ENCODE measurements at regions not wholly inside any gene's neighbourhood (a gene's known extent, or its start where the extent isn't known, plus 50 kb on each side); places are given as distances from the start of the nearest gene placed in this dataset.
"Not testable (repeated sequence)": the region's sequence is repeated elsewhere in the genome, so short reads cannot be mapped to it uniquely, and the experiment has no call there.

DNA sequence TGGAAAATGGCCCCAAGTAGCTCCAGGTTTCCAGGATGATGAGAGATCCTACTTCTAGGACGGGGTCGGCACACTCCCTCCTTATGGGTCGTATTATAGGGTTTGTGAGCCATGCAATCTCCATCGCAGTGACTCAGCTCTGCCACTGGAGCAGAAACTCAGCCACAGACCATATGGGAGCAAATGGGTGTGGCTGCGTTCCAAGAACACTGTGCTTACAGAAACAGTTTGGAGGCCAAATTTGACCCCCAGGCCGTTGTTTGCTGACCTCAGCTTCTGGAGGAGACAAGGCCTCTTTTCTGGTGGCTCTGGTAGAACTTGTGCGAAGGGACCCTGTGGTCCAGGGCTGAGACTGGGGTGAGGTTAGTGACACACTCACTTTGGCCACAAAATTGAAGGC, 56.5 kb downstream of the NPIPB11 start (continued):
- TF ChIP-seq SOX6 (IDR thresholded peaks at IDR 0.05) = peak; percentile 62; the same call in 1 of the 2 replicates

DNA sequence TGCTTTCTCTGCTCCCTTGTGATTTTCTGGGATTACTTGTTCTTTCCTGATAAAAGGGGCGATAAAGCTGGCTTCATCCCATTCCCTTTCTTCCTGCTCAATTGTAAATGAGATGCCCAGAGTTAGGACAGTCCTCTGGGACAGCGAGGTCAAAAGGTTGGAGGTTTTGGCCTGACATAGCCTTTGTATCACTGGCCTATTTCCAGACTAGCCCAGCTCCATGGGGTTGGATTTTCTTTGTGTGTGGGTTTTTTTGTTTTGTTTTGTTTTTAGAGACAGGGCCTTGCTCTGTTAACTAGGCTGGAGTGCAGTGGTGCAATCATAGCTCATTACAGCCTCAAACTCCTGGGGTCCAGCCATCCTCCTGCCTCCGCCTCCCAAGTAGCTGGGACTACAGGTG, 57.8 kb downstream of the NPIPB11 start:
- H3K27ac ChIP-seq (ENCODE audit: extremely low read depth, low read depth, low read length); H3K4me3 ChIP-seq; BruUV-seq (replicated peaks); CTCF ChIA-PET (ENCODE audit: low intra/inter-chr PET ratio); H3K9ac ChIP-seq (ENCODE audit: insufficient read depth in 1 of 2, low read depth in 2 of 2, low read length in 2 of 2); H3K36me3 ChIP-seq (ENCODE audit: control insufficient read depth, insufficient read depth, low read length); H4K20me1 ChIP-seq (replicated peaks; ENCODE audit: control insufficient read depth, insufficient read depth, low read length); H3K79me2 ChIP-seq (ENCODE audit: control insufficient read depth, insufficient read depth, low read length); H3K4me2 ChIP-seq (ENCODE audit: insufficient read depth, low read length); H3K4me1 ChIP-seq (replicated peaks in 1 of 2; ENCODE audit: control insufficient read depth in 2 of 2, insufficient read depth in 2 of 2, low read length in 2 of 2); ATAC-seq; FAIRE-seq; in situ Hi-C loops (cut with MboI); intact Hi-C loops (cut with micrococcal nuclease); H3K27me3 ChIP-seq (ENCODE audit: control insufficient read depth in 2 of 2, insufficient read depth in 2 of 2, low read length in 2 of 2); H3K9me1 ChIP-seq (ENCODE audit: control insufficient read depth, insufficient read depth, low read length); DNase-seq (ENCODE audit: extremely low read depth in 1 of 4, low spot score in 3 of 4); H3K9me3 ChIP-seq (replicated peaks; ENCODE audit: control insufficient read depth, insufficient read depth, low read depth, low read length); POLR2A ChIA-PET; H2AFZ ChIP-seq (ENCODE audit: low read depth, low read length): not testable (repeated sequence)
- WGBS (ENCODE audit: insufficient coverage, low coverage, missing lambda C conversion rate) = 89% methylated on average over 2 of the region's 3 CpGs

DNA sequence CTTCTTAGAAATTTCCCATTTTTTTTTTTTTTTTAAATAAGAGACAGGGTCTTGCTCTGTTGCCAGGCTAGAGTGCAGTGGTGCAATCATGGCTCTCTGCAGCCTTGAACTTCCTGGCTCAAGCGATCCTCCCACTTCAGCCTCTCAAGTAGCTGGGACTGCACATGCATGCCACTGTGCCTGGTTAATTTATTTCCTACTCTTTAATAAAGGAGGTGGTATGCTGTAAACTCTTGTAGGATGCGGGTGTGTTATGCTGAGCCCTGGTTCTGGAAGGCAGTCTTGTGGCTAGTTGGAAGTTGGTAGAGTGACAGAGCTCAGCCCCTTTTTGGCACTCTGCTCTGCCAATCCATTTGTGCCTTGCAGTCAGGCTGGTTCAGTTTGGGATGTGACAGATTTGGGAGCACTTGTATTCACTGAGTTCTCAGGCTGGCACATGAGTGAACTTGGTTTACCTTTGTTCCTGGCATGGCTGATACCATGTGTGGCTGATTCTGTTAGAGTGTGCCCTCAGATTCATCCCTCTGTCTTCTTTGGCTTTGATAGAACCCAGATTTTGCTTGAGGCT, 58.3 kb downstream of the NPIPB11 start:
- H3K9me1 ChIP-seq (ENCODE audit: control insufficient read depth, insufficient read depth, low read length); H3K27me3 ChIP-seq (ENCODE audit: control insufficient read depth in 2 of 2, insufficient read depth in 2 of 2, low read length in 2 of 2); FAIRE-seq; H3K9me3 ChIP-seq (replicated peaks; ENCODE audit: control insufficient read depth, insufficient read depth, low read depth, low read length); H3K79me2 ChIP-seq (ENCODE audit: control insufficient read depth, insufficient read depth, low read length); in situ Hi-C loops (cut with MboI); H3K4me2 ChIP-seq (ENCODE audit: insufficient read depth, low read length); CTCF ChIA-PET (ENCODE audit: low intra/inter-chr PET ratio); ATAC-seq; H3K4me3 ChIP-seq; POLR2A ChIA-PET; H4K20me1 ChIP-seq (replicated peaks; ENCODE audit: control insufficient read depth, insufficient read depth, low read length); H3K27ac ChIP-seq (ENCODE audit: extremely low read depth, low read depth, low read length); H3K4me1 ChIP-seq (replicated peaks in 1 of 2; ENCODE audit: control insufficient read depth in 2 of 2, insufficient read depth in 2 of 2, low read length in 2 of 2); H2AFZ ChIP-seq (ENCODE audit: low read depth, low read length); BruUV-seq (replicated peaks); intact Hi-C loops (cut with micrococcal nuclease); H3K9ac ChIP-seq (ENCODE audit: insufficient read depth in 1 of 2, low read depth in 2 of 2, low read length in 2 of 2); DNase-seq (ENCODE audit: extremely low read depth in 1 of 4, low spot score in 3 of 4); H3K36me3 ChIP-seq (ENCODE audit: control insufficient read depth, insufficient read depth, low read length): not testable (repeated sequence)
- 67% methylated on average over 1 of the region's 2 CpGs for WGBS (ENCODE audit: insufficient coverage, low coverage, missing lambda C conversion rate)

DNA sequence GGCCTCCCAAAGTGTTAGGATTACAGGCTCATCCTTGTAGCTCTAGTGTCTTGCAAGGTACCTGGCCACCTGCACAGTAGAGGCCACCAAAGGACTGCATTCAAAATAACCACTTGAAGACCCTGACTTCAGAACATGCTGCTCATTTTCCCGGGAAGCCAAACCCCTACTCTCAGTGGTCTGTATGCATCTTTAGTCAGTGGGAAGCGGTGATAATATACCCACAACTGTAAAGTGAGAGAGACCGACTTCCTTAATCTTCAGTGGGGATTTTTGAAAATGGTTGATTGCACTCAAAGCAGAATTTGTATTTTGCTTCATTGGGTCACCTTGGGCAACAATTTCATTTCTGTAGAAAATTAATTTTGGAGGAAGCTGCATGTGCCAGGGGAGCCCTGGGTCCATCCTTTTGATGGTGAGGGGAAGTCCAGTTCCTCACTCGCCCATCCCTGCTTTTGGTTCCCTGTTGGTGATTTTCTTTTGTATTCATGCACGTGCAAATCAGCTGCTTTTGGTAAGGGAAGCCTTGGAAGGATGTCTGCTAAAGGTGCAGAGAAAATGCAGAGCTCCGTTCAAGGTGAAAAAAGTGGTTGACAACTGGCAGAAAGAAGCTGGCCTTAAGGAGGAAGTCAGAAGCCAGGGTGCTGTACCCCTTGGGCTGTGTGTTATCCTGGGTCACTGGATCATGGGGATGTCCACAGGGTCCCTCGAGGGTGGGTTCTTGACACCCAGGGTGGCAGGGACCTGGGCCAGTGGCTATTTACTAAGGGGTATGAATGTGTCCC, 59.5 kb downstream of the NPIPB11 start:
- ATAC-seq; DNase-seq (ENCODE audit: extremely low read depth in 1 of 4, low spot score in 3 of 4); H3K79me2 ChIP-seq (ENCODE audit: control insufficient read depth, insufficient read depth, low read length); H2AFZ ChIP-seq (ENCODE audit: low read depth, low read length); H3K9me3 ChIP-seq (replicated peaks; ENCODE audit: control insufficient read depth, insufficient read depth, low read depth, low read length); in situ Hi-C loops (cut with MboI); intact Hi-C loops (cut with micrococcal nuclease); H3K9ac ChIP-seq (ENCODE audit: insufficient read depth in 1 of 2, low read depth in 2 of 2, low read length in 2 of 2); H3K4me3 ChIP-seq; H3K4me2 ChIP-seq (ENCODE audit: insufficient read depth, low read length); FAIRE-seq; H3K27me3 ChIP-seq (ENCODE audit: control insufficient read depth in 2 of 2, insufficient read depth in 2 of 2, low read length in 2 of 2); H3K27ac ChIP-seq (ENCODE audit: extremely low read depth, low read depth, low read length); H3K9me1 ChIP-seq (ENCODE audit: control insufficient read depth, insufficient read depth, low read length); POLR2A ChIA-PET; BruUV-seq (replicated peaks); H3K36me3 ChIP-seq (ENCODE audit: control insufficient read depth, insufficient read depth, low read length); CTCF ChIA-PET (ENCODE audit: low intra/inter-chr PET ratio); H3K4me1 ChIP-seq (replicated peaks in 1 of 2; ENCODE audit: control insufficient read depth in 2 of 2, insufficient read depth in 2 of 2, low read length in 2 of 2); H4K20me1 ChIP-seq (replicated peaks; ENCODE audit: control insufficient read depth, insufficient read depth, low read length): not testable (repeated sequence)
- 35% methylated on average over 7 of the region's 7 CpGs for WGBS (ENCODE audit: insufficient coverage, low coverage, missing lambda C conversion rate)

Data from K562 (cell line).